Immature natural killer cell (primary cell): ENCODE measurements at regions not wholly inside any gene's neighbourhood (a gene's known extent, or its start where the extent isn't known, plus 50 kb on each side); places are given as distances from the start of the nearest gene placed in this dataset.

ENCODE experiments used
- DNase-seq, 3 donors: peaks; one replicate each; pipeline ENCODE4 v3.0.0; 2022; ENCODE audit warnings: mixed read lengths in 1 of 3
- H3K27ac Mint-ChIP-seq, 6 donors: one replicate each; pipeline ENCODE4 v1.8.0; 2020; ENCODE audit warnings: mixed read lengths in 6 of 6, mild to moderate bottlenecking in 5 of 6, inconsistent platforms in 4 of 6, moderate library complexity in 3 of 6
- H3K27me3 Mint-ChIP-seq, 3 donors: one replicate each; pipeline ENCODE4 v1.8.0; 2020 to 2021; ENCODE audit warnings: low read depth in 3 of 3, mild to moderate bottlenecking in 3 of 3, mixed read lengths in 3 of 3, moderate library complexity in 3 of 3, inconsistent platforms in 1 of 3
- H3K36me3 Mint-ChIP-seq, 3 donors: one replicate each; pipeline ENCODE4 v1.8.0; 2020; ENCODE audit warnings: mixed read lengths in 3 of 3, inconsistent platforms in 2 of 3, mild to moderate bottlenecking in 2 of 3
- H3K4me1 Mint-ChIP-seq, 2 donors: one replicate each; pipeline ENCODE4 v1.8.0; 2020; ENCODE audit warnings: inconsistent platforms in 2 of 2, mild to moderate bottlenecking in 2 of 2, mixed read lengths in 2 of 2, moderate library complexity in 1 of 2
- H3K4me3 Mint-ChIP-seq, 5 donors: one replicate each; pipeline ENCODE4 v1.8.0; 2020; ENCODE audit warnings: mild to moderate bottlenecking in 5 of 5, mixed read lengths in 5 of 5, inconsistent platforms in 3 of 5, moderate library complexity in 3 of 5
- H3K9me3 Mint-ChIP-seq, 6 donors: one replicate each; pipeline ENCODE4 v1.8.0; 2020; ENCODE audit warnings: mild to moderate bottlenecking in 6 of 6, mixed read lengths in 6 of 6, inconsistent platforms in 4 of 6, moderate library complexity in 3 of 6

- Mint-ChIP-seq H3K36me3 (no peaks in the 10 kb centered on the region), H3K9me3 (peaks cover 10 to 64% (median 18%) of the 10 kb centered on the region in 6 donors), H3K4me3 (no peak overlapping the region), H3K27ac (no peak overlapping the region), H3K4me1 (no peaks in the 10 kb centered on the region), H3K27me3 (peaks cover 0 to 1% (median 0%) of the 10 kb centered on the region in 3 donors)
- no peak for DNase-seq
These were observed 190.3 kb upstream of the SPOCK3 start for GRCh38 chr4:167424341-167425256.

GRCh38 chr4:167428156-167428555, 193.9 kb upstream of the SPOCK3 start:
- DNase-seq, result no peak
- peaks cover 0 to 3% (median 0%) of the 10 kb centered on the region in 3 donors for H3K27me3 Mint-ChIP-seq
- no peaks in the 10 kb centered on the region for H3K36me3 Mint-ChIP-seq
- peaks cover 6 to 53% (median 22%) of the 10 kb centered on the region in 6 donors for H3K9me3 Mint-ChIP-seq
- no peak overlapping the region for H3K27ac Mint-ChIP-seq
- no peaks in the 10 kb centered on the region for H3K4me1 Mint-ChIP-seq
- no peak overlapping the region for H3K4me3 Mint-ChIP-seq

GRCh38 chr4:167431371-167431770, 197.1 kb upstream of the SPOCK3 start:
- Mint-ChIP-seq H3K27me3 (peaks cover 0 to 3% (median 0%) of the 10 kb centered on the region in 3 donors), H3K36me3 (no peaks in the 10 kb centered on the region), H3K4me3 (no peak overlapping the region), H3K27ac (no peak overlapping the region), H3K4me1 (no peaks in the 10 kb centered on the region), H3K9me3 (peaks cover 9 to 44% (median 12%) of the 10 kb centered on the region in 6 donors)
- DNase-seq, result no peak

- no peak overlapping the region for H3K4me3 Mint-ChIP-seq
- peaks cover 0 to 4% (median 3%) of the 10 kb centered on the region in 3 donors for H3K36me3 Mint-ChIP-seq
- H3K9me3 Mint-ChIP-seq, result peaks cover 8 to 55% (median 23%) of the 10 kb centered on the region in 6 donors
- H3K27me3 Mint-ChIP-seq, result peaks cover 2 to 3% (median 3%) of the 10 kb centered on the region in 3 donors
- DNase-seq, result no peak
- no peak overlapping the region for H3K27ac Mint-ChIP-seq
- no peaks in the 10 kb centered on the region for H3K4me1 Mint-ChIP-seq
These were observed 201.5 kb upstream of the SPOCK3 start for GRCh38 chr4:167435786-167436185.

GRCh38 chr4:167443841-167444240, 209.5 kb upstream of the SPOCK3 start:
- H3K36me3 Mint-ChIP-seq, result peaks cover 0 to 4% (median 0%) of the 10 kb centered on the region in 3 donors
- H3K4me1 Mint-ChIP-seq, result no peaks in the 10 kb centered on the region

GRCh38 chr4:167452922-167453430, 218.7 kb upstream of the SPOCK3 start:
- H3K9me3 Mint-ChIP-seq, result peaks cover 5 to 23% (median 13%) of the 10 kb centered on the region in 6 donors
- no peak overlapping the region for H3K27ac Mint-ChIP-seq
- no peaks in the 10 kb centered on the region for H3K4me1 Mint-ChIP-seq
- H3K4me3 Mint-ChIP-seq, result no peak overlapping the region
- H3K27me3 Mint-ChIP-seq, result peaks cover 0 to 4% (median 1%) of the 10 kb centered on the region in 3 donors
- no peak for DNase-seq
- H3K36me3 Mint-ChIP-seq, result no peaks in the 10 kb centered on the region

More at GRCh38 chr4:167443841-167444240, 209.5 kb upstream of the SPOCK3 start:
- no peak for DNase-seq
- no peak overlapping the region for H3K4me3 Mint-ChIP-seq
- peaks cover 0 to 2% (median 0%) of the 10 kb centered on the region in 3 donors for H3K27me3 Mint-ChIP-seq
- no peak overlapping the region for H3K27ac Mint-ChIP-seq
- peaks cover 0 to 38% (median 12%) of the 10 kb centered on the region in 6 donors for H3K9me3 Mint-ChIP-seq

- DNase-seq, result no peak
- H3K27me3 Mint-ChIP-seq, result peaks cover 0 to 4% (median 1%) of the 10 kb centered on the region in 3 donors
- H3K4me3 Mint-ChIP-seq, result no peak overlapping the region
- no peaks in the 10 kb centered on the region for H3K4me1 Mint-ChIP-seq
- no peaks in the 10 kb centered on the region for H3K36me3 Mint-ChIP-seq
- H3K9me3 Mint-ChIP-seq, result peaks cover 4 to 32% (median 16%) of the 10 kb centered on the region in 6 donors
- H3K27ac Mint-ChIP-seq, result no peak overlapping the region
These were observed 222.3 kb upstream of the SPOCK3 start for GRCh38 chr4:167456619-167457018.

- no peak for DNase-seq
- Mint-ChIP-seq H3K27me3 (no peaks in the 10 kb centered on the region), H3K27ac (no peak overlapping the region), H3K36me3 (no peaks in the 10 kb centered on the region), H3K9me3 (peaks cover 10 to 55% (median 12%) of the 10 kb centered on the region in 6 donors), H3K4me1 (no peaks in the 10 kb centered on the region), H3K4me3 (no peak overlapping the region)
These were observed 235.1 kb upstream of the SPOCK3 start for GRCh38 chr4:167469436-167469835.

GRCh38 chr4:167475951-167476350, 241.7 kb upstream of the SPOCK3 start:
- Mint-ChIP-seq H3K27me3 (no peaks in the 10 kb centered on the region), H3K4me3 (no peak overlapping the region), H3K4me1 (no peaks in the 10 kb centered on the region), H3K9me3 (peaks cover 7 to 42% (median 15%) of the 10 kb centered on the region in 6 donors), H3K27ac (no peak overlapping the region), H3K36me3 (peaks cover 0 to 3% (median 3%) of the 10 kb centered on the region in 3 donors)
- no peak for DNase-seq

GRCh38 chr4:167492007-167492406, 257.7 kb upstream of the SPOCK3 start:
- Mint-ChIP-seq H3K36me3 (peaks cover 0 to 3% (median 0%) of the 10 kb centered on the region in 3 donors), H3K9me3 (peaks cover 13 to 35% (median 26%) of the 10 kb centered on the region in 6 donors), H3K27me3 (peaks cover 0 to 1% (median 0%) of the 10 kb centered on the region in 3 donors), H3K4me1 (no peaks in the 10 kb centered on the region), H3K4me3 (no peak overlapping the region), H3K27ac (no peak overlapping the region)
- no peak for DNase-seq

GRCh38 chr4:167509551-167509950, 275.3 kb upstream of the SPOCK3 start:
- peaks cover 0 to 3% (median 1%) of the 10 kb centered on the region in 3 donors for H3K27me3 Mint-ChIP-seq
- H3K4me1 Mint-ChIP-seq, result no peaks in the 10 kb centered on the region
- no peak overlapping the region for H3K4me3 Mint-ChIP-seq
- H3K36me3 Mint-ChIP-seq, result peaks cover 0 to 8% (median 0%) of the 10 kb centered on the region in 3 donors
- peaks cover 6 to 49% (median 35%) of the 10 kb centered on the region in 6 donors for H3K9me3 Mint-ChIP-seq
- no peak for DNase-seq
- H3K27ac Mint-ChIP-seq, result no peak overlapping the region

GRCh38 chr4:167524091-167524490, 289.8 kb upstream of the SPOCK3 start:
- peaks cover 0 to 3% (median 2%) of the 10 kb centered on the region in 3 donors for H3K27me3 Mint-ChIP-seq
- no peak overlapping the region for H3K4me3 Mint-ChIP-seq
- H3K36me3 Mint-ChIP-seq, result peaks cover 0 to 4% (median 0%) of the 10 kb centered on the region in 3 donors
- no peaks in the 10 kb centered on the region for H3K4me1 Mint-ChIP-seq
- no peak overlapping the region for H3K27ac Mint-ChIP-seq
- no peak for DNase-seq
- peaks cover 12 to 47% (median 23%) of the 10 kb centered on the region in 6 donors for H3K9me3 Mint-ChIP-seq

- no peak overlapping the region for H3K27ac Mint-ChIP-seq
- no peak for DNase-seq
- no peaks in the 10 kb centered on the region for H3K4me1 Mint-ChIP-seq
- no peak overlapping the region for H3K4me3 Mint-ChIP-seq
- H3K36me3 Mint-ChIP-seq, result no peaks in the 10 kb centered on the region
- peaks cover 0 to 1% (median 0%) of the 10 kb centered on the region in 3 donors for H3K27me3 Mint-ChIP-seq
- H3K9me3 Mint-ChIP-seq, result peaks cover 7 to 39% (median 21%) of the 10 kb centered on the region in 6 donors
These were observed 303.5 kb upstream of the SPOCK3 start for GRCh38 chr4:167537761-167538160.

GRCh38 chr4:167541286-167541685, 307.0 kb upstream of the SPOCK3 start:
- H3K4me3 Mint-ChIP-seq, result no peak overlapping the region
- H3K27me3 Mint-ChIP-seq, result no peaks in the 10 kb centered on the region
- no peaks in the 10 kb centered on the region for H3K36me3 Mint-ChIP-seq
- no peak overlapping the region for H3K27ac Mint-ChIP-seq
- no peaks in the 10 kb centered on the region for H3K4me1 Mint-ChIP-seq
- peaks cover 10 to 49% (median 26%) of the 10 kb centered on the region in 6 donors for H3K9me3 Mint-ChIP-seq
- no peak for DNase-seq
